ENCODE measurements at regions not wholly inside any gene's neighbourhood (a gene's known extent, or its start where the extent isn't known, plus 50 kb on each side); places are given as distances from the start of the nearest gene placed in this dataset.

- no peaks in the 10 kb centered on the region for H4K20me1 ChIP-seq (replicated peaks; ENCODE audit: insufficient read depth)
- Mint-ChIP-seq H3K36me3 (ENCODE audit: low read depth) (peaks cover 8% of the 10 kb centered on the region; the same call in 2 of the 3 replicates), H3K27me3 (ENCODE audit: insufficient read depth, low read depth, poor library complexity) (no peaks in the 10 kb centered on the region), H3K4me3 (no peak overlapping the region), H3K27ac (no peak overlapping the region), H3K9me3 (peaks cover 11% of the 10 kb centered on the region), H3K4me1 (peaks cover 13% of the 10 kb centered on the region)
- no peaks in the 10 kb centered on the region for H3K79me2 ChIP-seq (replicated peaks; ENCODE audit: insufficient read depth)
- H3F3A ChIP-seq (replicated peaks; ENCODE audit: low read depth), result no peaks in the 10 kb centered on the region
- no peak overlapping the region for H3K4me3 ChIP-seq
- ATAC-seq, result no peak
- peaks cover 7% of the 10 kb centered on the region; the same call in 1 of the 2 replicates for H3K4me1 ChIP-seq (ENCODE audit: insufficient read depth)
- H3K27ac ChIP-seq (ENCODE audit: low read depth), result no peak overlapping the region
- H3K9me2 ChIP-seq (ENCODE audit: insufficient read depth), result no peaks in the 10 kb centered on the region
- TF ChIP-seq ZNF331 (CRISPR knock-in tag; IDR thresholded peaks at IDR 0.05; ENCODE audit: low read depth) (no peak), CREB1 (CRISPR knock-in tag; IDR thresholded peaks at IDR 0.05; ENCODE audit: low read depth) (no peak), NANOG (IDR thresholded peaks at IDR 0.05; ENCODE audit: borderline replicate concordance) (no peak), ETS1 (IDR thresholded peaks at IDR 0.05) (no peak), EZH2 (IDR thresholded peaks at IDR 0.05; ENCODE audit: low read depth, unreplicated experiment) (no peak), EZH2phosphoT487 (IDR thresholded peaks at IDR 0.05; ENCODE audit: unreplicated experiment) (no peak), STAT1 (IDR thresholded peaks at IDR 0.05; ENCODE audit: unreplicated experiment) (no peak), CTCF (conservative IDR thresholded peaks at IDR 0.05; ENCODE audit: low read depth in 2 of 2) (no peak), ZNF114 (CRISPR knock-in tag; IDR thresholded peaks at IDR 0.05) (no peak), POLR2AphosphoS5 (IDR thresholded peaks at IDR 0.05; ENCODE audit: low read depth) (no peak)
- TF ChIP-seq, protein P1, sequence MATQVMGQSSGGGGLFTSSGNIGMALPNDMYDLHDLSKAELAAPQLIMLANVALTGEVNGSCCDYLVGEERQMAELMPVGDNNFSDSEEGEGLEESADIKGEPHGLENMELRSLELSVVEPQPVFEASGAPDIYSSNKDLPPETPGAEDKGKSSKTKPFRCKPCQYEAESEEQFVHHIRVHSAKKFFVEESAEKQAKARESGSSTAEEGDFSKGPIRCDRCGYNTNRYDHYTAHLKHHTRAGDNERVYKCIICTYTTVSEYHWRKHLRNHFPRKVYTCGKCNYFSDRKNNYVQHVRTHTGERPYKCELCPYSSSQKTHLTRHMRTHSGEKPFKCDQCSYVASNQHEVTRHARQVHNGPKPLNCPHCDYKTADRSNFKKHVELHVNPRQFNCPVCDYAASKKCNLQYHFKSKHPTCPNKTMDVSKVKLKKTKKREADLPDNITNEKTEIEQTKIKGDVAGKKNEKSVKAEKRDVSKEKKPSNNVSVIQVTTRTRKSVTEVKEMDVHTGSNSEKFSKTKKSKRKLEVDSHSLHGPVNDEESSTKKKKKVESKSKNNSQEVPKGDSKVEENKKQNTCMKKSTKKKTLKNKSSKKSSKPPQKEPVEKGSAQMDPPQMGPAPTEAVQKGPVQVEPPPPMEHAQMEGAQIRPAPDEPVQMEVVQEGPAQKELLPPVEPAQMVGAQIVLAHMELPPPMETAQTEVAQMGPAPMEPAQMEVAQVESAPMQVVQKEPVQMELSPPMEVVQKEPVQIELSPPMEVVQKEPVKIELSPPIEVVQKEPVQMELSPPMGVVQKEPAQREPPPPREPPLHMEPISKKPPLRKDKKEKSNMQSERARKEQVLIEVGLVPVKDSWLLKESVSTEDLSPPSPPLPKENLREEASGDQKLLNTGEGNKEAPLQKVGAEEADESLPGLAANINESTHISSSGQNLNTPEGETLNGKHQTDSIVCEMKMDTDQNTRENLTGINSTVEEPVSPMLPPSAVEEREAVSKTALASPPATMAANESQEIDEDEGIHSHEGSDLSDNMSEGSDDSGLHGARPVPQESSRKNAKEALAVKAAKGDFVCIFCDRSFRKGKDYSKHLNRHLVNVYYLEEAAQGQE (IDR thresholded peaks at IDR 0.05; ENCODE audit: unreplicated experiment), result no peak
- no peak overlapping the region for H2AFZ ChIP-seq
- no peak overlapping the region for H3K4me2 ChIP-seq
- H3K36me3 ChIP-seq (ENCODE audit: insufficient read depth), result no peaks in the 10 kb centered on the region
- no peaks in the 10 kb centered on the region for H3K27me3 ChIP-seq (ENCODE audit: insufficient read depth)
- DNase-seq (ENCODE audit: low spot score), result no peak
Measured at GRCh38 chr1:189983166-189983890, 494.3 kb downstream of the BRINP3 start.

Data from GM23338 (cell line).